Activated B cell treated with CpG ODN at 0.5 μM for 24 hours (primary cell): ENCODE measurements at regions not wholly inside any gene's neighbourhood (a gene's known extent, or its start where the extent isn't known, plus 50 kb on each side); places are given as distances from the start of the nearest gene placed in this dataset.

Experiments
- ATAC-seq: fragments of 200-7000 bp; cut with Tn5 transposase; one replicate; pipeline ENCODE4 v1.10.0; 2021; ENCODE audit warnings: low read depth, mild to moderate bottlenecking, moderate library complexity
- CTCF ChIA-PET: fragments of 350-600 bp; sonication (Branson Sonifier 250); formaldehyde crosslinking; loops from one replicate; lab custom pipeline; 2021; ENCODE audit warnings: antibody characterized with exemption; lab: Charles Lee
- POLR2A ChIA-PET: fragments of 350-600 bp; sonication (Branson Sonifier 250); formaldehyde crosslinking; loops from one replicate; lab custom pipeline; 2021; ENCODE audit warnings: antibody characterized with exemption; lab: Charles Lee
- DNase-seq: peaks from one replicate; pipeline ENCODE4 v3.0.0; 2022
- H3K27ac Mint-ChIP-seq: one replicate; pipeline ENCODE4 v1.8.0; 2020; ENCODE audit warnings: mixed read lengths
- H3K27me3 Mint-ChIP-seq: one replicate; pipeline ENCODE4 v1.8.0; 2021; ENCODE audit warnings: mixed read lengths
- H3K36me3 Mint-ChIP-seq: one replicate; pipeline ENCODE4 v1.8.0; 2021; ENCODE audit warnings: low read depth, mixed read lengths
- H3K4me1 Mint-ChIP-seq: one replicate; pipeline ENCODE4 v1.8.0; 2021; ENCODE audit warnings: mixed read lengths
- H3K4me3 Mint-ChIP-seq: one replicate; pipeline ENCODE4 v1.8.0; 2020; ENCODE audit warnings: mild to moderate bottlenecking, mixed read lengths
- H3K9me3 Mint-ChIP-seq: one replicate; pipeline ENCODE4 v1.8.0; 2020; ENCODE audit warnings: mixed read lengths
- intact Hi-C: fragments of 100-400 bp; cut with micrococcal nuclease; formaldehyde crosslinking; loops from one replicate; pipeline ENCODE4 v1.15.1; 2024
- TF ChIP-seq, protein P1 (sequence below): fragments of 200-600 bp; IDR thresholded peaks from one replicate; pipeline ENCODE4 v1.8.0; 2022; ENCODE audit warnings: antibody characterized with exemption, mild to moderate bottlenecking

DNA sequence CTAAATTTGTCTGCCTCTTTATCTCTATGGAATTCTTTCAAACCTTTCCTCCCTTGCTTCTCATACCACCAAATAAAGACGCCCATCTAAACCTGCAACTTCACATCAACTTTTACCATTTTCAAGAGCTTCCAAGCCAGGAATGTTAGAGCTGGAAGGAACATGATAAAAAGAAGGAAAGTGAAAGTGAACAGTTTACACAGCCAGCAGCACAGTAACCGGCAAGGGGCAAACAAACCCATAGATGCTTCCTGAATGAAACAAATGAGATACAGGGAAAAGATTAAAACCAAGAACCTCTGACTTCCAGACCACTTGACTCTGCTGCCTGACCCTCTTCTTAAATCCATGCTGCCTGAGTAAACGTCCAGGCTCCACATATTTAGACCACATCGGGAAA, 231.1 kb upstream of the CA10 start:
- Mint-ChIP-seq H3K27ac (no peak overlapping the region), H3K4me3 (no peak overlapping the region), H3K27me3 (no peaks in the 10 kb centered on the region), H3K9me3 (no peaks in the 10 kb centered on the region), H3K36me3 (no peaks in the 10 kb centered on the region), H3K4me1 (no peaks in the 10 kb centered on the region)
- intact Hi-C loops, result no loop called here
- ChIA-PET POLR2A (no interaction called here), CTCF (no interaction called here)
- ATAC-seq, result no peak
- TF ChIP-seq, protein P1, sequence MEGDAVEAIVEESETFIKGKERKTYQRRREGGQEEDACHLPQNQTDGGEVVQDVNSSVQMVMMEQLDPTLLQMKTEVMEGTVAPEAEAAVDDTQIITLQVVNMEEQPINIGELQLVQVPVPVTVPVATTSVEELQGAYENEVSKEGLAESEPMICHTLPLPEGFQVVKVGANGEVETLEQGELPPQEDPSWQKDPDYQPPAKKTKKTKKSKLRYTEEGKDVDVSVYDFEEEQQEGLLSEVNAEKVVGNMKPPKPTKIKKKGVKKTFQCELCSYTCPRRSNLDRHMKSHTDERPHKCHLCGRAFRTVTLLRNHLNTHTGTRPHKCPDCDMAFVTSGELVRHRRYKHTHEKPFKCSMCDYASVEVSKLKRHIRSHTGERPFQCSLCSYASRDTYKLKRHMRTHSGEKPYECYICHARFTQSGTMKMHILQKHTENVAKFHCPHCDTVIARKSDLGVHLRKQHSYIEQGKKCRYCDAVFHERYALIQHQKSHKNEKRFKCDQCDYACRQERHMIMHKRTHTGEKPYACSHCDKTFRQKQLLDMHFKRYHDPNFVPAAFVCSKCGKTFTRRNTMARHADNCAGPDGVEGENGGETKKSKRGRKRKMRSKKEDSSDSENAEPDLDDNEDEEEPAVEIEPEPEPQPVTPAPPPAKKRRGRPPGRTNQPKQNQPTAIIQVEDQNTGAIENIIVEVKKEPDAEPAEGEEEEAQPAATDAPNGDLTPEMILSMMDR, result no peak
- no peak for DNase-seq

DNA sequence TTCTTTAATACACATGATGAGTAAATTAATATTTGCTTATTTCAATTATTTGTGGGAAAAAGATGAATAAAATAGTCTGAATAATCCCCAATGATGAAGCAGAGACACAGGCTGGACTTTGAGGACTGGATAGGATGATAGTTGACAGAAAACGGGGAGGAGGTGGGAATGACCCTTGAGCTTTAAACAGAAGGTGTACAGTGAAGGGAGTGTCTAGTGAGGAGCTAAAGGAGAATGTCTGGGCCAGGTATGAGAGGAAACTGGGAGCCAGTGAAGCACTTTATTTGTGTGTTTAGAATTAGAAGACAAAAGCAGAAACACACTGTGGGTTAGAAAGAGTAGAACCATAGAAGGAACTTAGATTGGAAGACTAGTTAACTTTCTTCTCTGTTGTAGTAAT, 230.4 kb upstream of the CA10 start:
- TF ChIP-seq, protein P1, result no peak
- no peaks in the 10 kb centered on the region for H3K36me3 Mint-ChIP-seq
- peaks cover 2% of the 10 kb centered on the region for H3K9me3 Mint-ChIP-seq
- no peak overlapping the region for H3K4me3 Mint-ChIP-seq
- ChIA-PET CTCF (no interaction called here), POLR2A (no interaction called here)
- DNase-seq (no peak), ATAC-seq (no peak)
- no peak overlapping the region for H3K27ac Mint-ChIP-seq
- intact Hi-C loops, result no loop called here
- no peaks in the 10 kb centered on the region for H3K27me3 Mint-ChIP-seq
- H3K4me1 Mint-ChIP-seq, result no peaks in the 10 kb centered on the region

DNA sequence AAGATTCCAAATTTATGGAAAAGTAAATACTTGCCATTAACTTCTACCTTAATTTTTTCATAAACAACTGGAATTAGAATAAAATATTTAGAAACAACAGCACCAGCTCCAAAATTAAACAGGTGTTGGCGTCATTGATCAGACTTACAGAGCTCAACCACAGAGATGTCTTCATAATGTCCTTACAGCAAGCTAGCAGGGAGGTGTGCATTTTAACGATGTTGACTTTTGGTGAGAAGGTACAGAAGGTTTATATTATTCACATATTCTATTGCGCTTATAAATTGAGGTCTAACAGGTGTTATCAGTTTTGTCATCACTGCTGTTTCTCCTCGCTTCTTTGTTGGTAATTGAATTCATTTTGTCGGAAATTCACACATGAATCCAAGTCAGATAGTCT, 226.2 kb upstream of the CA10 start:
- no peaks in the 10 kb centered on the region for H3K27me3 Mint-ChIP-seq
- peaks cover 3% of the 10 kb centered on the region for H3K9me3 Mint-ChIP-seq
- ChIA-PET POLR2A (no interaction called here), CTCF (interaction anchor here (1.1 kb wide), 1 partner anchor 9 kb away, joined by 3 read pairs; no protein-coding TSS in a partner anchor)
- H3K36me3 Mint-ChIP-seq, result no peaks in the 10 kb centered on the region
- TF ChIP-seq, protein P1, result no peak
- no peak overlapping the region for H3K27ac Mint-ChIP-seq
- ATAC-seq (no peak), DNase-seq (no peak)
- no peaks in the 10 kb centered on the region for H3K4me1 Mint-ChIP-seq
- intact Hi-C loops, result no loop called here
- H3K4me3 Mint-ChIP-seq, result no peak overlapping the region

DNA sequence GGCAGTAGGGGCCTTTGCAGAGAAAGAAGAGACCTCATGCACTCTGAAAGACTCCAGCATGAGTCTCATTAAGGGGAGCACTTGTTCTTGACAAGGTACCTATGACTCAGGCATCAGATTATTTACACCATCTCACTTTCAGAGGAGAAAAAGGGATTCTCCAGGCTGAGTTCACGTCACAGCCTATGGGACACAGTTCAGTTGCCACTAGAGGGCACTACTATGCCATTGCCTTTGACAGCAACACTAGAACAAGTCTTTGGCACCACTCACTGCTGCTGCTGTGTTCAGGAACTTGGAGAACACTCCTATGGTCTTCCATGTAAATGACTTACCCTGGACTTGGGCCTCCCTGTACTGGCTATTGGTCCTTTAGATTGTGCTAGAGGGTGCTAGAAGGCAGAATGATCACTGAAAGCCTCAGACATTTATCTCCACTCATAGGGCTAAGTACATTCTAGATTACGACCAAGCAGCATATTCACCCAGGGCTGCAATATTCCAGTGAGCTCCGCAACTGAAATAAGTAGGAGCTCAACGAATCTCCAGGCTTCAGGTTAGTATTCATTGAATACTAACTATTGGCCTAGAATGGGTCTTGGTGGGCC, 225.1 kb upstream of the CA10 start:
- Mint-ChIP-seq H3K36me3 (no peaks in the 10 kb centered on the region), H3K4me3 (no peak overlapping the region), H3K27ac (no peak overlapping the region), H3K9me3 (peaks cover 6% of the 10 kb centered on the region), H3K4me1 (no peaks in the 10 kb centered on the region), H3K27me3 (no peaks in the 10 kb centered on the region)
- intact Hi-C loops, result no loop called here
- TF ChIP-seq, protein P1, result no peak
- ATAC-seq (no peak), DNase-seq (no peak)
- CTCF ChIA-PET, result interaction anchor here (1.1 kb wide), 1 partner anchor 10 kb away, joined by 3 read pairs; no protein-coding TSS in a partner anchor
- POLR2A ChIA-PET, result no interaction called here

DNA sequence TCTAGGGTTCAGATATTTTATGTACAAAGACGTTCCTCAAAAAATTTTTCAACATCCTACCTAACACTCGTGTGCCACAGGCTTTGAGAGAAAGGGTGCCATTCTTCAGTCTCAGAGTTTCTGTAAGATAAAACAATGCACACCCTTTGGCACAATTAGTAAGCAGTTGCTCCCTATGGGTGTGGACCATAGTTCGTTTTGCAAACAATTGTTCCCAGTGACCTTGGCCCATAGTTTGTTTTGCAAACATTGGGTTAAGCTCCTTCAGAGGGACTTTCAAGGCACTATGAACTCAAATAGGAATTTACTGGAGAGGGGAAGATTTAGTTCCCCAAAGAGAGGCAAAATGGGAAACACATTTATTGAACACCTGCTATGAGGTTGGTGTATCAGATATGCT, 220.3 kb upstream of the CA10 start:
- no peaks in the 10 kb centered on the region for H3K36me3 Mint-ChIP-seq
- H3K4me1 Mint-ChIP-seq, result no peaks in the 10 kb centered on the region
- TF ChIP-seq, protein P1, result no peak
- no peak for DNase-seq
- no peak overlapping the region for H3K27ac Mint-ChIP-seq
- H3K4me3 Mint-ChIP-seq, result no peak overlapping the region
- no peak for ATAC-seq
- intact Hi-C loops, result no loop called here
- ChIA-PET CTCF (no interaction called here), POLR2A (no interaction called here)
- H3K9me3 Mint-ChIP-seq, result peaks cover 4% of the 10 kb centered on the region
- no peaks in the 10 kb centered on the region for H3K27me3 Mint-ChIP-seq
